A549 (cell line): ENCODE measurements at regions not wholly inside any gene's neighbourhood (a gene's known extent, or its start where the extent isn't known, plus 50 kb on each side); places are given as distances from the start of the nearest gene placed in this dataset.

ENCODE experiments used
- ATAC-seq, 2 experiments: fragments of 200-7000 bp in 1 of 2; fragments of >200 bp in 1 of 2; cut with Nextera tagmentation in 1 of 2; cut with Tn5 transposase in 1 of 2; 3 replicates each; pipeline versions ENCODE4 v1.8.0 to v1.9.1; 2018 to 2020; ENCODE audit warnings: mild to moderate bottlenecking in 1 of 2, moderate library complexity in 1 of 2
- CTCF ChIA-PET: fragments of 300-600 bp; sonication (Branson Sonifier 250); formaldehyde crosslinking; extraction: SDS; loops from one replicate; lab custom pipeline; 2021; ENCODE audit warnings: antibody characterized with exemption, inconsistent platforms; lab: Yijun Ruan, JAX
- POLR2A ChIA-PET: fragments of 350-600 bp; formaldehyde crosslinking; extraction: SDS; loops from one replicate; lab custom pipeline; 2021; ENCODE audit warnings: antibody characterized with exemption, inconsistent platforms; lab: Yijun Ruan, JAX
- DNase-seq, 2 experiments: peaks; one replicate each; pipeline versions ENCODE4 v3.0.0 to v3.0.0-alpha.2; 2011 to 2016; ENCODE audit warnings: low read depth in 1 of 2, low spot score in 1 of 2
- FAIRE-seq: peaks from 2 replicates; lab custom pipeline; 2011; peaks lifted over from hg19 to GRCh38; lab: Jason Lieb, UNC
- H3K27ac ChIP-seq, 2 experiments: fragments of >200 bp; sonication (Bioruptor Twin); formaldehyde crosslinking; 3 replicates each; pipeline ENCODE4 v1.5.1; 2016 to 2017
- H3K4me1 ChIP-seq: fragments of >200 bp; sonication (Bioruptor Twin); formaldehyde crosslinking; 3 replicates; pipeline ENCODE4 v1.6.1; 2016
- H3K4me2 ChIP-seq: fragments of >200 bp; sonication (Bioruptor Twin); formaldehyde crosslinking; 3 replicates; pipeline ENCODE4 v1.6.1; 2016
- H3K4me3 ChIP-seq: fragments of >200 bp; sonication (Bioruptor Twin); formaldehyde crosslinking; 3 replicates; pipeline ENCODE4 v1.5.1; 2016
- H3K9me3 ChIP-seq: fragments of >200 bp; sonication (Bioruptor Twin); formaldehyde crosslinking; 3 replicates; pipeline ENCODE4 v1.6.1; 2016
- BCL3 ChIP-seq: fragments of >200 bp; sonication (Bioruptor Twin); formaldehyde crosslinking; IDR thresholded peaks from 3 replicates; pipeline ENCODE4 v1.6.1; 2016
- CBX2 ChIP-seq: fragments of 200-600 bp; sonication (generic); IDR thresholded peaks from 2 replicates; pipeline ENCODE4 v1.6.1; 2016; ENCODE audit warnings: low read depth, mild to moderate bottlenecking, borderline replicate concordance
- CBX8 ChIP-seq: fragments of 200-600 bp; sonication (generic); IDR thresholded peaks from 2 replicates; pipeline ENCODE4 v1.6.1; 2016
- CEBPB ChIP-seq, 2 experiments: fragments of >200 bp in 1 of 2; sonication (Bioruptor Twin) in 1 of 2; formaldehyde crosslinking in 1 of 2; IDR thresholded peaks; 2 replicates each; pipeline ENCODE4 v1.6.1; 2012 to 2016
- EHF ChIP-seq: fragments of 250-450 bp; sonication (Bioruptor Pico); IDR thresholded peaks from 2 replicates; pipeline ENCODE4 v1.5.0; 2020; ENCODE audit warnings: mild to moderate bottlenecking
- EHMT2 ChIP-seq: fragments of 200-600 bp; sonication (generic); IDR thresholded peaks from 2 replicates; pipeline ENCODE4 v1.6.1; 2016; ENCODE audit warnings: antibody characterized with exemption, low read depth, mild to moderate bottlenecking, moderate library complexity
- FOSB ChIP-seq: fragments of 250-450 bp; sonication (Bioruptor Pico); IDR thresholded peaks from 2 replicates; pipeline ENCODE4 v1.5.0; 2020; ENCODE audit warnings: mild to moderate bottlenecking, moderate library complexity
- FOSL2 ChIP-seq, 2 experiments: fragments of 450-650 bp in 1 of 2; fragments of >200 bp in 1 of 2; sonication (Bioruptor Twin) in 1 of 2; formaldehyde crosslinking; IDR thresholded peaks; 2 replicates each; pipeline versions ENCODE4 v1.5.0 to v1.6.1; 2016 to 2020; ENCODE audit warnings: mild to moderate bottlenecking in 1 of 2, moderate library complexity in 1 of 2
- JUNB ChIP-seq: fragments of >200 bp; sonication (Bioruptor Twin); formaldehyde crosslinking; IDR thresholded peaks from 2 replicates; pipeline ENCODE4 v1.6.1; 2016
- KDM1A ChIP-seq: fragments of 200-600 bp; sonication (generic); IDR thresholded peaks from 2 replicates; pipeline ENCODE4 v1.6.1; 2016; ENCODE audit warnings: low read depth, mild to moderate bottlenecking
- MAX ChIP-seq: IDR thresholded peaks from 2 replicates; pipeline ENCODE4 v1.6.1; 2012
- PHF8 ChIP-seq: fragments of 200-600 bp; sonication (generic); IDR thresholded peaks from 2 replicates; pipeline ENCODE4 v1.6.1; 2016; ENCODE audit warnings: low read depth, mild to moderate bottlenecking, antibody characterized with exemption, moderate library complexity, borderline replicate concordance
- RNF2 ChIP-seq: fragments of 200-600 bp; sonication (generic); IDR thresholded peaks from 2 replicates; pipeline ENCODE4 v1.6.1; 2016; ENCODE audit warnings: low read depth, mild to moderate bottlenecking, antibody characterized with exemption, moderate library complexity, borderline replicate concordance
- TP53 ChIP-seq: fragments of 250-450 bp; sonication (Bioruptor Pico); IDR thresholded peaks from 2 replicates; pipeline ENCODE4 v1.5.0; 2021; ENCODE audit warnings: mild to moderate bottlenecking, moderate library complexity
- WGBS: methylation state at CpG from one replicate; pipeline ENCODE4 v1.1.6; 2017; ENCODE audit errors: missing lambda C conversion rate; 5-methylcytosine and 5-hydroxymethylcytosine counted together
- TF ChIP-seq, protein P1 (sequence below): fragments of 200-600 bp; sonication (generic); IDR thresholded peaks from 2 replicates; pipeline ENCODE4 v1.6.1; 2016; ENCODE audit warnings: antibody characterized with exemption, mild to moderate bottlenecking, moderate library complexity
- TF ChIP-seq, protein P2 (sequence below): fragments of 150-350 bp; IDR thresholded peaks from 2 replicates; pipeline ENCODE4 v1.6.1; 2014; ENCODE audit warnings: low read depth, mild to moderate bottlenecking, low read length
- TF ChIP-seq, protein P3 (sequence below): fragments of 250-450 bp; sonication (Bioruptor Pico); IDR thresholded peaks from 2 replicates; pipeline ENCODE4 v1.5.0; 2021; ENCODE audit warnings: mild to moderate bottlenecking, moderate library complexity, borderline replicate concordance
- TF ChIP-seq, protein P4 (sequence below): IDR thresholded peaks from 2 replicates; pipeline ENCODE4 v1.6.1; 2012; ENCODE audit warnings: low read depth, borderline replicate concordance

GRCh38 chr12:25052914-25053211, 104.0 kb upstream of the BCAT1 start:
- DNase-seq (no peak), FAIRE-seq (no peak), ATAC-seq (no peak)
- ChIA-PET CTCF (no interaction called here), POLR2A (no interaction called here)
- no peaks in the 10 kb centered on the region; the same call in 2 of the 3 replicates for H3K9me3 ChIP-seq
- no peak for TF ChIP-seq KDM1A
- no peak for TF ChIP-seq CBX2
- TF ChIP-seq CBX8 = no peak
- no peak for TF ChIP-seq FOSL2 (IDR thresholded peaks at IDR 0.05)
- no peak for TF ChIP-seq FOSL2 (CRISPR knock-in tag; IDR thresholded peaks at IDR 0.05)
- TF ChIP-seq PHF8 = no peak
- TF ChIP-seq JUNB = no peak
- TF ChIP-seq RNF2 = no peak
- TF ChIP-seq, protein P1, sequence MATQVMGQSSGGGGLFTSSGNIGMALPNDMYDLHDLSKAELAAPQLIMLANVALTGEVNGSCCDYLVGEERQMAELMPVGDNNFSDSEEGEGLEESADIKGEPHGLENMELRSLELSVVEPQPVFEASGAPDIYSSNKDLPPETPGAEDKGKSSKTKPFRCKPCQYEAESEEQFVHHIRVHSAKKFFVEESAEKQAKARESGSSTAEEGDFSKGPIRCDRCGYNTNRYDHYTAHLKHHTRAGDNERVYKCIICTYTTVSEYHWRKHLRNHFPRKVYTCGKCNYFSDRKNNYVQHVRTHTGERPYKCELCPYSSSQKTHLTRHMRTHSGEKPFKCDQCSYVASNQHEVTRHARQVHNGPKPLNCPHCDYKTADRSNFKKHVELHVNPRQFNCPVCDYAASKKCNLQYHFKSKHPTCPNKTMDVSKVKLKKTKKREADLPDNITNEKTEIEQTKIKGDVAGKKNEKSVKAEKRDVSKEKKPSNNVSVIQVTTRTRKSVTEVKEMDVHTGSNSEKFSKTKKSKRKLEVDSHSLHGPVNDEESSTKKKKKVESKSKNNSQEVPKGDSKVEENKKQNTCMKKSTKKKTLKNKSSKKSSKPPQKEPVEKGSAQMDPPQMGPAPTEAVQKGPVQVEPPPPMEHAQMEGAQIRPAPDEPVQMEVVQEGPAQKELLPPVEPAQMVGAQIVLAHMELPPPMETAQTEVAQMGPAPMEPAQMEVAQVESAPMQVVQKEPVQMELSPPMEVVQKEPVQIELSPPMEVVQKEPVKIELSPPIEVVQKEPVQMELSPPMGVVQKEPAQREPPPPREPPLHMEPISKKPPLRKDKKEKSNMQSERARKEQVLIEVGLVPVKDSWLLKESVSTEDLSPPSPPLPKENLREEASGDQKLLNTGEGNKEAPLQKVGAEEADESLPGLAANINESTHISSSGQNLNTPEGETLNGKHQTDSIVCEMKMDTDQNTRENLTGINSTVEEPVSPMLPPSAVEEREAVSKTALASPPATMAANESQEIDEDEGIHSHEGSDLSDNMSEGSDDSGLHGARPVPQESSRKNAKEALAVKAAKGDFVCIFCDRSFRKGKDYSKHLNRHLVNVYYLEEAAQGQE = no peak
- TF ChIP-seq FOSB (CRISPR knock-in tag) = no peak
- TF ChIP-seq, protein P2, sequence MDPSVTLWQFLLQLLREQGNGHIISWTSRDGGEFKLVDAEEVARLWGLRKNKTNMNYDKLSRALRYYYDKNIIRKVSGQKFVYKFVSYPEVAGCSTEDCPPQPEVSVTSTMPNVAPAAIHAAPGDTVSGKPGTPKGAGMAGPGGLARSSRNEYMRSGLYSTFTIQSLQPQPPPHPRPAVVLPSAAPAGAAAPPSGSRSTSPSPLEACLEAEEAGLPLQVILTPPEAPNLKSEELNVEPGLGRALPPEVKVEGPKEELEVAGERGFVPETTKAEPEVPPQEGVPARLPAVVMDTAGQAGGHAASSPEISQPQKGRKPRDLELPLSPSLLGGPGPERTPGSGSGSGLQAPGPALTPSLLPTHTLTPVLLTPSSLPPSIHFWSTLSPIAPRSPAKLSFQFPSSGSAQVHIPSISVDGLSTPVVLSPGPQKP = no peak
- TF ChIP-seq EHMT2 = no peak
- TF ChIP-seq EHF (CRISPR knock-in tag) = no peak
- TF ChIP-seq BCL3 = no peak
- no peak for TF ChIP-seq MAX
- TF ChIP-seq, protein P3, sequence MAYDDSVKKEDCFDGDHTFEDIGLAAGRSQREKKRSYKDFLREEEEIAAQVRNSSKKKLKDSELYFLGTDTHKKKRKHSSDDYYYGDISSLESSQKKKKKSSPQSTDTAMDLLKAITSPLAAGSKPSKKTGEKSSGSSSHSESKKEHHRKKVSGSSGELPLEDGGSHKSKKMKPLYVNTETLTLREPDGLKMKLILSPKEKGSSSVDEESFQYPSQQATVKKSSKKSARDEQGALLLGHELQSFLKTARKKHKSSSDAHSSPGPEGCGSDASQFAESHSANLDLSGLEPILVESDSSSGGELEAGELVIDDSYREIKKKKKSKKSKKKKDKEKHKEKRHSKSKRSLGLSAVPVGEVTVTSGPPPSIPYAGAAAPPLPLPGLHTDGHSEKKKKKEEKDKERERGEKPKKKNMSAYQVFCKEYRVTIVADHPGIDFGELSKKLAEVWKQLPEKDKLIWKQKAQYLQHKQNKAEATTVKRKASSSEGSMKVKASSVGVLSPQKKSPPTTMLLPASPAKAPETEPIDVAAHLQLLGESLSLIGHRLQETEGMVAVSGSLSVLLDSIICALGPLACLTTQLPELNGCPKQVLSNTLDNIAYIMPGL (CRISPR knock-in tag) = no peak
- no peak for TF ChIP-seq TP53 (CRISPR knock-in tag)
- TF ChIP-seq, protein P4, sequence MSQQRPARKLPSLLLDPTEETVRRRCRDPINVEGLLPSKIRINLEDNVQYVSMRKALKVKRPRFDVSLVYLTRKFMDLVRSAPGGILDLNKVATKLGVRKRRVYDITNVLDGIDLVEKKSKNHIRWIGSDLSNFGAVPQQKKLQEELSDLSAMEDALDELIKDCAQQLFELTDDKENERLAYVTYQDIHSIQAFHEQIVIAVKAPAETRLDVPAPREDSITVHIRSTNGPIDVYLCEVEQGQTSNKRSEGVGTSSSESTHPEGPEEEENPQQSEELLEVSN = no peak
- TF ChIP-seq CEBPB (IDR thresholded peaks at IDR 0.05) = no peak
- no peaks in the 10 kb centered on the region; the same call in 2 of the 3 replicates for H3K4me1 ChIP-seq
- H3K4me3 ChIP-seq = no peak overlapping the region
- H3K4me2 ChIP-seq = no peak overlapping the region
- H3K27ac ChIP-seq = no peak overlapping the region
- WGBS = 83% methylated on average over 1 of the region's 1 CpG
